Neural cell (in vitro differentiated cells): ENCODE measurements at regions not wholly inside any gene's neighbourhood (a gene's known extent, or its start where the extent isn't known, plus 50 kb on each side); places are given as distances from the start of the nearest gene placed in this dataset.

Experiments used
- EP300 ChIP-seq: fragments of 450-650 bp; conservative IDR thresholded peaks from 2 replicates; pipeline ENCODE4 v1.6.1; 2014; ENCODE audit warnings: antibody characterized with exemption, mild to moderate bottlenecking, moderate library complexity; ENCODE audit not compliant: poor library complexity, severe bottlenecking
- EZH2 ChIP-seq: fragments of 200-600, 300-800 bp; shearing (Covaris generic), sonication (generic); IDR thresholded peaks from 2 replicates; pipeline ENCODE4 v1.6.1; 2014; ENCODE audit warnings: antibody characterized with exemption, low read length, borderline replicate concordance, mild to moderate bottlenecking; ENCODE audit not compliant: insufficient read depth, poor library complexity, severe bottlenecking
- POLR2AphosphoS5 ChIP-seq: IDR thresholded peaks from 2 replicates; pipeline ENCODE4 v1.6.1; 2012
- RAD21 ChIP-seq: fragments of 450-650 bp; conservative IDR thresholded peaks from 2 replicates; pipeline ENCODE4 v1.6.1; 2014; ENCODE audit warnings: antibody characterized with exemption, mild to moderate bottlenecking, moderate library complexity
- SMC3 ChIP-seq: fragments of 450-650 bp; conservative IDR thresholded peaks from 2 replicates; pipeline ENCODE4 v1.6.1; 2014; ENCODE audit warnings: antibody characterized with exemption, mild to moderate bottlenecking, moderate library complexity; ENCODE audit not compliant: poor library complexity
- TF ChIP-seq, protein P1 (sequence below): fragments of 450-650 bp; IDR thresholded peaks from 2 replicates; pipeline ENCODE4 v1.5.1; 2014; ENCODE audit warnings: antibody characterized with exemption, mild to moderate bottlenecking, moderate library complexity; ENCODE audit not compliant: poor library complexity, severe bottlenecking

DNA sequence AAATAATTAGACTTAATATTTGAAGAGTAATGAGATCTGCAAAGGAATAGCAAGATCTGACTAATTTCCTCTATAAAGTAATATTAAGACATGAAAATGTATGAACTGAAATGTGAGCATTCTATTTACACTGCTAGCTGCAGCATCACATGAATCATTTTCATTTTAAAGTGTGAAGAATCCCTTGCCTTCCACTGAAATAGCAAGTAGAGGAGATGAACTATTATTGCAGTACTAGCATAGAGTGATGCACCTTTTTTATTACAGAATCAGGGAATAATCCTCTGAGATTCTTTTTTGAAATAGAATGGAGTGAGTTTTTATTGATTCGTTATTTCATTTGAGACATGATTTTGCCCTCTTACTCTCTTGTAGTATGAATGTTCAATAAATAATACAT lies 281.9 kb upstream of the NAV3 start:
- TF ChIP-seq SMC3 (no peak), EZH2 (no peak), POLR2AphosphoS5 (no peak), RAD21 (no peak), EP300 (no peak)
- TF ChIP-seq, protein P1, sequence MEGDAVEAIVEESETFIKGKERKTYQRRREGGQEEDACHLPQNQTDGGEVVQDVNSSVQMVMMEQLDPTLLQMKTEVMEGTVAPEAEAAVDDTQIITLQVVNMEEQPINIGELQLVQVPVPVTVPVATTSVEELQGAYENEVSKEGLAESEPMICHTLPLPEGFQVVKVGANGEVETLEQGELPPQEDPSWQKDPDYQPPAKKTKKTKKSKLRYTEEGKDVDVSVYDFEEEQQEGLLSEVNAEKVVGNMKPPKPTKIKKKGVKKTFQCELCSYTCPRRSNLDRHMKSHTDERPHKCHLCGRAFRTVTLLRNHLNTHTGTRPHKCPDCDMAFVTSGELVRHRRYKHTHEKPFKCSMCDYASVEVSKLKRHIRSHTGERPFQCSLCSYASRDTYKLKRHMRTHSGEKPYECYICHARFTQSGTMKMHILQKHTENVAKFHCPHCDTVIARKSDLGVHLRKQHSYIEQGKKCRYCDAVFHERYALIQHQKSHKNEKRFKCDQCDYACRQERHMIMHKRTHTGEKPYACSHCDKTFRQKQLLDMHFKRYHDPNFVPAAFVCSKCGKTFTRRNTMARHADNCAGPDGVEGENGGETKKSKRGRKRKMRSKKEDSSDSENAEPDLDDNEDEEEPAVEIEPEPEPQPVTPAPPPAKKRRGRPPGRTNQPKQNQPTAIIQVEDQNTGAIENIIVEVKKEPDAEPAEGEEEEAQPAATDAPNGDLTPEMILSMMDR: no peak
